ENCODE measurements at regions not wholly inside any gene's neighbourhood (a gene's known extent, or its start where the extent isn't known, plus 50 kb on each side); places are given as distances from the start of the nearest gene placed in this dataset.
"Not testable (repeated sequence)": the region's sequence is repeated elsewhere in the genome, so short reads cannot be mapped to it uniquely, and the experiment has no call there.

GRCh38 chr3:110598847-110599490, 472.6 kb upstream of the NECTIN3 start:
- no peak for DNase-seq

DNA sequence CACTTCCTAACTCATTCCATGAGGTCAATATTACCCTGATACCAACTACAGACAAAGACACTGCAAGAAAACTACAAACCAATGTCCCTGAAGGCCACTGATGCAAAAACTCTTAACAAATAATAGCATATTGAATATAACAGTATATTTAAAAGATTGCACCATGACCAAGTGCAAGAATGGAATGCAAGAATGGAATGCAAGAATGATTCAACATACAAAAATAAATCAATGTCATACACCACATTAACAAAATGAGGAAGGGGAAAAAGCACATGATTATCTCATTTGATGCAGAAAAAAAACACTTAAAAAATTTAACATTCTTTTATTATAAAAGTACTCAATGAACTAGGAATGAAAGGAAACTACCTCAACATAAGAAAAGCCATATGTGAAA, 463.1 kb upstream of the NECTIN3 start:
- no peak for DNase-seq

DNA sequence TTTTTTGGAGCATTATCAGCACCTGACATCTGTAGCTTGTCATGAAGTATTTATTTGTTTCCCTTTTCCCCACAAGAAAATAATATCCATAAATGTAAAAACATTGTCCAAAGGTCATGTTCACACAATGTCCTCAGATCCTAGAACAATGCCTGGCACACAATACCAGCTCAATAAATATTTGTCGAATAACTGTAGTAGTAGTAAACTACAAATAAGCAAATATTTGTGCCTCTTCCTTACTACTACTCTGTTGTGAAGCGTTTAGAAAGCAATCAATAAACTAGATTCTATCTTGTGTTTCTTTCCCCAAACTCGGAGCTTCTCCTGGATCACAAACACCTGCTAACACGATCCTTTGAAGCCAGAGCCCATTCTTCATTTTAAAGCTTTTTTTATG, 459.6 kb upstream of the NECTIN3 start:
- DNase-seq: no peak

- DNase-seq: no peak
Observed at GRCh38 chr3:110614186-110614585, 457.4 kb upstream of the NECTIN3 start.

DNA sequence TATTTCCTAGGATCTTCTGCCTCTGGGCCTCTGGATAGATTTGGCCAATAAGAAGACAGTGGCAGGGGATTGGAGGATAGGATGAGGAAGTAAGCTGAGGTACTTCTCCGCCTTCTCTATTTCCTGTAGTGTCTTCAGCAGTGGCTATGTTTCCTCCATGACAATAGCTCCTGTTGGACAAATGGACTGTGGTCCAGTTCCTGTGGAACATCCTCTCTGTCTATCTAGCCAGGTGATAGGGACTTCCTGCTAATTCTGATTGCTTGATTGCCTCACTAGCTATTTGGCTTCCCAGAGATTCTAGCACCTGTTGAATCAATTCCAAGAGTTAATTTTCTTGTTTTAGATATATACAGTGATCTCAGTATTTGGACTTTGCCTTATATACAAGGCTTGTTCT, 456.2 kb upstream of the NECTIN3 start:
- no peak for DNase-seq

DNA sequence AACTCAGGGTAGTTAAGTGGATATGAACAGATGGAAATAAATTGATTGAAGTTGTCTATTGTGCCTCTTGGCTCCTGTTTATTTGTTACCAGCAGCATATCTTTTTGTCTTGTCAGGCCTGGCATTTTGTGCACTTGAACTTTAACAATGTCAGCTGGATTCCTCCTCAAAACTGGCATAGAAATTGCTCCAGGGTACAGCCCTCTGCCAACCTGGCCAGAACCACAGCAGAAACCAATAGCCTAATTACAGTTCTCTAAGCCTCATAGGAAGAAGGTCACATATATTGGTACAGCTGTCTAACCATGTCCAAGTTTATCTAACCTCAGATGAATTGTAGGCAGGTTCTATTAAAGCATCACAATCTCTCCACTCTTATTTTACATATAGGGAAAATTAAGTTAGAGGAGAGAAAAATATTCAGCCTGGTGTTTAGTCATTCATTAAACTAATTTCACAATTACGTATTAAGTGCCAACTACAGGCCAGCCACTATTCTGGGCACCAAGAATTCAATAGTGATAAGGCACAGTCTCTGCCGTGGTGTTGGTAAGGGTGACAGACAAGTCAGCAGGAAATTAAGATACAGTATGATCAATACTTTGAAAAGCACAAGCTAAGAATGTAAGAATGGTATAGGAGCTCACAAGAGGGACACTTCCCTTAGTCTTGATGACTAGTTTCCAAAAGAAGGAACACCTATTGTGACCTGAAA, 452.9 kb upstream of the NECTIN3 start:
- no peak for DNase-seq

DNA sequence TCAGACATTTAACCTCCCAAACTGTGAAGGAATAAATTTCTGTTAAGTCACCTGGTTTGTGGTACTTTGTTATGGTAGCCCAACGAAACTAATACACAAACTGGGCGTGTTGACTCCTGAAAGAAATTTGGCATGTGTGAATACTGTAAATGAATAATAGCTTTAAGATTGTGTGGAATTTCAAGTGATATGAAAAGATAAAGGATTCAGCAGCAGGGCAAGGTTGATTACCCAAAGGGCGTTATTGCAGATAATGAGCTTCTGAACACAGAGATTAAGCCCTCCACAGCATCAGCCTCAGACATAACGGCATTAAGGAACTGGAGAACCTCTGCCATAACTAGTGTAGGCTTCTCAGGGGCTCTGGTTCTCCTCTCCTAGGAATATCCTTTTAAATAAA, 451.5 kb upstream of the NECTIN3 start:
- no peak for DNase-seq

GRCh38 chr3:110623571-110623970, 448.0 kb upstream of the NECTIN3 start:
- no peak for DNase-seq

DNA sequence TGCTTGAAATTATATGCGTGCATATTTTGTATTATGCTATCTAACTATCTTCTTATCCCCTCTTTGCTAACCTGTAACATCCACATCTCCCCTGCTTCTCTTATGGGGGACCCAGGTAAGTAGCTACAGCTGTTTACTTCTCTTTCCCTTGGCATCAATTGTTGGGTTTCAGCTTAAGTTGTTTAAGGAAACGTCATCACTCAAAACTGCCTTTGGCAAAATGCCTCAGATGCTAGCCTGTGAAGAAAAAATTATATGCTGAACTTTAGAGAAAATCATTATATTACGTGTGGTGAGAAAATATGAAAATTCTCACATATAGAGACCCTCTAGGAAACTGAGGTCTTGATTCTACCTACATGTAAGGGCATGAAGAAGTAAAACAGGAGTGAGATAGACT, 447.0 kb upstream of the NECTIN3 start:
- DNase-seq: no peak

GRCh38 chr3:110625201-110625747, 446.3 kb upstream of the NECTIN3 start:
- no peak for DNase-seq

GRCh38 chr3:110626652-110627111, 444.9 kb upstream of the NECTIN3 start:
- DNase-seq: not testable (repeated sequence)

DNA sequence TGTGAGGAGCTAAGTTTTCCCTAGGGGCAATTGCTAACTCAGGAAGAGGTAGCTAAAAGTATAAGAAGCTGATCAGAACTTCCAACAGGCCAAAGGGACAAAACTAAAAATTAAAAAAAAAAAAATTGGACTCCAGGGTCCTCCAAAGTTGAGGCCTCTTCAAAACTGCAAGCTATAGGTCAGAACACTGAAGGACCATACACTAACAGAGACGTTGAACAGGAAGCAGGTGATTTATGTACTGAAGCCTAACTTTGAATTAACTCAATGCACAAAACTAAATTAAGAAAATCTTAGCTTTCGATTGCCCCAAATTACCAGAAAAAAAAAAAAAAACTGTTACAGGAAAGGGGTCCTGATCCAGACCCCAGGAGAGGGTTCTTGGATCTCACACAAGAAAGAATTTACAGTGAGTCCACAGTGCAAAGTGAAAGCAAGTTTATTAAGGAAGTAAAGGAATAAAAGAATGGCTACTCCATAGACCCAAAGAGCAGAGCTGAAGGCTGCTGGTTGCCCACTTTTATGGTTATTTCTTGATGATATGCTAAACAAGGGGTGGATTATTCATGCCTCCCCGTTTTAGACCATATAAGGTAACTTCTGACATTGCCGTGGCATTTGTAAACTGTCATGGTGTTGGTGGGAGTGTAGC, 442.8 kb upstream of the NECTIN3 start:
- no peak for DNase-seq

- no peak for DNase-seq
Observed at GRCh38 chr3:110629917-110630316, 441.7 kb upstream of the NECTIN3 start.

DNA sequence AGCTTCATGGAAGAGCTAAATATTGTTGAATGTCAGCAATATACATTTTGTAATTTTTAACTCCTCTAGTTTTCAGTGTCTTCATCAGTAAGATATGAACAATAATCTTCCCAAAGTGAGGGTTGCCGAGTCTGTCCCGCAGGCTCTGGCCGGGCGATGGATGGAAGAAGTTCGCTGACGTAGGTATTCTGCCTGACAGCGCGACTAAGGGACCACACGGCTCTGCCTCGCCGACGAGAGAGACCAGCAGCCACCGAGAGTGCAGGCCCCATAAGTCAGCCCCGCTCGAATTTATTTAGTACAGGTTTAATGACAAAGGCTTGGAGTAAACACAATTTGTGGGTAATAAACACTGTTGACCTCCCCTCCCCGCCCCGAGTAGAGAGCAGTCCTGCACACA, 427.4 kb upstream of the NECTIN3 start:
- DNase-seq: no peak

DNA sequence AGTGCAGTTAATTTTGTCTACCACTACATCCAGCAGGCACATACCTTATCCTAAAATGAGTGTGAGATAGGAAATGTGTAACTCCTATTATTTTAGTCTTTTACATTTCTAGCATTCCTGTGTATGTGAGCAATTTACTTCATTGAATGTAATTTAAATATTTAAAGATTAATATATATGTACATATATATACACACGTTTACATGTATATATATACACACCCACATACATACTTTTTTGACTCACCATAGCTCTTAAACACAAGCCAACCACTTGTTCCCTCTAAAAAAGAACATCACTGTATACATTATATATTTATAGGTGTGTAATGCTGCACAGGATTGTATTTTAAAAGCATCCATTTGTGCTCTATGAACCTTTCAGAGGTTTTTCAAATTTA, 425.6 kb upstream of the NECTIN3 start:
- no peak for DNase-seq

DNA sequence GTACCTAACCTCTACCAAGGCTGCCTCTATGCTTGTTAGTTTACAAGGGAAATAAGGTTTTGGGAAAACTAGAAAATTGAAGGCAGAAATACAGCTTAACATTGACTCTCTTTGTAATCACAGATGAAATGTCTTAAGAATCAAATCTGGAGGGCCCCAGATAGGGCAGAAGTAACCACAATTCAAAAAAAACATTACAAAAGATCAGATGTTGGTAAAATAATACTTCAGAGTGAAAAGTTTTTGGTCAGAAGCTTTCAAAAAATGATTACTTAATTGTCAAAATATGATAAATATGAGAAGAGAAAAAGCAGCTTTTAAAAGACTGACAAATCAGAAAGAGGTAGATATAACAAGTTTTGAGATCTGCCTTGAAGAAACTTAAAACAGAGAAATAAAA, 425.1 kb upstream of the NECTIN3 start:
- DNase-seq: no peak

- DNase-seq: no peak
Observed at GRCh38 chr3:110647586-110647985, 424.0 kb upstream of the NECTIN3 start.

- DNase-seq: no peak
Observed at GRCh38 chr3:110650741-110651140, 420.9 kb upstream of the NECTIN3 start.

DNA sequence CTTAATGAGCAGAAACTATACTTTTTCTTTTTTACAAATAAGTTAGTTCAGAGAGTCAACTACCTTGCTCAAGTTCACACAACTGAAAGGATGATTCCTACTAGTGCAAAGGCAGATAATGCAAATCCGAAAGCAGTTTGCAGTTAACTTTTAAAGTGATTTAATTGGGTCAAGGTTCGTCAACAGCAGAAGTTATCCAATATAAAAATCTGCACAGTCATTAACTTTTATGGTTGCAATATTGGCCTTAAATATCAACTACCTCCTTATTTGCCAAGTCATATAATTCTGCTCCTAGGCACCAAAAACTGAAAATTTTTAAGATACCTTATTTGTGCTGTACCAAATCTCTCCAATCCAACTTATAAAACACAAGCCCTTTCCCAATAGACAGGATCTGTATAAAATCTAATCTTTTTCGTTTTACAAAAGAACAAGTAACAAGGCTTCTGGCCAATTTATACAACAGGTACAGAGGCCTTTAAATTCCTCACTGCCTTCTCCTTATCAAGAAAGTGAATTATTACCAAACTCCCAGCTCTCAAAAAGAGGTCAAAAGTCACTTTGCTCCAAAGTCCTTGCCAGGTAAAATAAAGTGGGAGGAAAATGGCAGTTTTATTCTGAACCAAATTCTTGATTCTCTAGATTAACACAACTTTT, 416.6 kb upstream of the NECTIN3 start:
- DNase-seq: no peak

DNA sequence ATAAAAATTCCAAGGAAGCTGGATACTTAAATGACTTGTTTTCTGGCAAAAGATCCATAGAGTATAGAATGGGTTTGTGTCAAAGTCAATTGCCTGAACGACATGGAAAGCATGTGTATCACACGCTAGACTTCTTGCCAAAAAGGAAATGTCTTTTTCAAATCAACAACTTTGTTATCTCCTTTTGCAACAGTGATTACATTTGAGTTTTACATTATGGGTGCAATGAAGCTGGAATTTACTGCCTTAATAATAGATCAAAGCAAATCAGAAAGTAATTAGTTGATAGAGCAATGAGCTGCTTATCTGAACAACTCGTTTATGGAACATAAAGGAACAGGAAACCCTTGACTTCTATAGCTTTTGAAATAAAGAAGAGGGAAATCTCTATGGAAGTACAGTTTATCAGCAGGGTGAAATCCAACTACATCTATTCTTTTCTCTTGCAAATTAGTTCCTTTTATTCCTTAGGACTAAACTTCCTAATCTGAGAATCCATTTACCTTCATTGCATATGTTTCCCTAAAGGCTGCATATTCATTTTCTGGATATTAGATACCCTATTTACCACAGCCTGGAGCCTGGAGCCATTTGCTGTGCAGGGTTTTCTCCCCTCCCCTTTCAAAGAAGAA, 415.1 kb upstream of the NECTIN3 start:
- DNase-seq: no peak

DNA sequence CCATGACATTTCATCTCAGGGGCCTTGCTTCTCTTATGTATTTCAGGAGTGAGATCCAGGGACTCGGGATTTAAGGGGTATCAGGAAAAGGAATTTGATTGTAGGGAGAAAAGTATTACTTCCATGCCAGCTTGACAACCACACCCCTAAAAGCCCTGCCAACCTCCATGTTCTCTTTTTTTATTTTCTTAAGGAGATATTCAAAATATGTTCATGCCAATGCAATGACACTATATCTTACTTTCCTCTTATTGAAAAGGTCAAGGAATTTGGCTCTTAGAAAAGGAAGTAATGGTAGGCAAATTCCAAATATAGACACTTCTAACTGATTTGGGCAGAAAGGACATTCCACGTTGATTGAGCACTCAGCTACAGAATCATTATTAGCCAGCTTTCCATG, 407.5 kb upstream of the NECTIN3 start:
- no peak for DNase-seq

GRCh38 chr3:110666495-110666894, 405.1 kb upstream of the NECTIN3 start:
- no peak for DNase-seq
